ENCODE measurements at regions not wholly inside any gene's neighbourhood (a gene's known extent, or its start where the extent isn't known, plus 50 kb on each side); places are given as distances from the start of the nearest gene placed in this dataset.

DNA sequence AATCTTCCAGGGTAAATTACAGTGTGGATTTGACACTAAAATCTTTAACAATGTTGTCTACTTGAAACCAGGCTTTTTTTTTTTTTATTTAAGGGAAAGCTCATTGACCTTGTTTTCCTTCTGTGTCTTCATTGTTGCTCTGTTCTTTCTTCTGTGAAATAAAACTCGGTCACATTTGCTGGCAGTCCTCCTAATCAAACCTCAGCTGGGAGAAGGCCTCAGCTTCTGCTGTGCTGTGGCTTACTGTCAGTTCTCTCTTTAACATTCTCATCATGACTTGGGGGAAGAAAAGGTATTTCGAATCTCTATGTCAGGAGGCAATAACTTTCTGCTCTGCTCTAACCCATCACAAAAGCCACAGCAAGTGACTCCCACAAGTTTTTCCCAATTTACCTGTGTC, 268.9 kb downstream of the ZNF608 start:
- H3K4me3 ChIP-seq (ENCODE audit: low read depth, low read length) = no peak overlapping the region
- TF ChIP-seq, protein P1, sequence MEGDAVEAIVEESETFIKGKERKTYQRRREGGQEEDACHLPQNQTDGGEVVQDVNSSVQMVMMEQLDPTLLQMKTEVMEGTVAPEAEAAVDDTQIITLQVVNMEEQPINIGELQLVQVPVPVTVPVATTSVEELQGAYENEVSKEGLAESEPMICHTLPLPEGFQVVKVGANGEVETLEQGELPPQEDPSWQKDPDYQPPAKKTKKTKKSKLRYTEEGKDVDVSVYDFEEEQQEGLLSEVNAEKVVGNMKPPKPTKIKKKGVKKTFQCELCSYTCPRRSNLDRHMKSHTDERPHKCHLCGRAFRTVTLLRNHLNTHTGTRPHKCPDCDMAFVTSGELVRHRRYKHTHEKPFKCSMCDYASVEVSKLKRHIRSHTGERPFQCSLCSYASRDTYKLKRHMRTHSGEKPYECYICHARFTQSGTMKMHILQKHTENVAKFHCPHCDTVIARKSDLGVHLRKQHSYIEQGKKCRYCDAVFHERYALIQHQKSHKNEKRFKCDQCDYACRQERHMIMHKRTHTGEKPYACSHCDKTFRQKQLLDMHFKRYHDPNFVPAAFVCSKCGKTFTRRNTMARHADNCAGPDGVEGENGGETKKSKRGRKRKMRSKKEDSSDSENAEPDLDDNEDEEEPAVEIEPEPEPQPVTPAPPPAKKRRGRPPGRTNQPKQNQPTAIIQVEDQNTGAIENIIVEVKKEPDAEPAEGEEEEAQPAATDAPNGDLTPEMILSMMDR (IDR thresholded peaks at IDR 0.05; ENCODE audit: low read depth, low read length) = no peak

DNA sequence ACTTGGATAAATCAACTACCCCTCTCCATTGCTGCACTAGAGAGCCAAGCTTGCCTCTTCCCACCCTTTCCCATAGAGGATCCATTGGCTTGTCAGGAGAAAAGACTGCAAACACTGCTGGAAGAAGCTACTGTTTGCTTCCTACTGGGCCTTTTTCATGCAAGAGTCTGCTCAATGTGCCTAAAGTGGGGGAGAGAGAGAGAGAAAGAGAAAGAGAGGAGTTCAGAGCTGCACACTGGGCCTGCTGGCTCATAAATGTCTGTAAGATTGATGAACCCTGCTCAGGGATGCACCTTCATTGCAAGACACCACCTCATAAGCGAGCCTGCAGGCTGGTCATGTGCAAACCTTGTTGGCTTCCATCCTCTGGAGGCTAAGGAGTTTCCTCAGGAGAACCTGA, 269.4 kb downstream of the ZNF608 start:
- H3K4me3 ChIP-seq (ENCODE audit: low read depth, low read length) = no peak overlapping the region

DNA sequence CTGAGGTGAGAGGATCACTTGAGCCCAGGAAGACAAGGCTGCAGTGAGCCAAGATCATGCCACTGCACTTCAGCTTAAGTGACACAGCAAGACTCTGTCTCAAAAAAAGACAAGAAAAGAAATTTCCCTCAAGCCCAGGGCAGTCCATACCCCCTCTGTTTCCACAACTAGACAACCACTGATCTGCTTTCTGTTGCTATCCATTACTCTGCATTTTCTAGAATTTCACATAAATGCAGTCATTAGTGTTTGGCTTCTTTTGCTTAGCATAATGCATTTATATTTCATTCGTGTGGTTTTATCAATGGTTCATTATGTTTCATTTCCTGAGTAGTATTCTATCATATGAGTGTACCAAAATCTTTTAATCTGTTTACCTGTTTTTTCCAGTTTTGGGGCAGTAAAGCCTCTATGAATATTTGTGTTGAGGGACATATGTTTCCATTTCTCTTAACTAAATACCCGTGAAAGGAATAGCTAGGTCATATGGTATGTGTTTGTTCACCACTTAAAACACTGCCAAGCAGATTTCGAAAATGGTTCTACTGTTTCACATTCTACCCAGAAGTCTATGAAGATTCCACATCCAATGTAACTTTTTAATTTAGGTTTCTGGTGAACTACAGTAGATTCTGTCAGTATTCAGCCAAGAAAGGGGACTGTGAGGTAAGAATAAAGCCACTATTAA, 271.8 kb downstream of the ZNF608 start:
- TF ChIP-seq, protein P1 (IDR thresholded peaks at IDR 0.05; ENCODE audit: low read depth, low read length) = no peak
- no peak overlapping the region for H3K4me3 ChIP-seq (ENCODE audit: low read depth, low read length)

More for the DNA sequence above, 269.4 kb downstream of the ZNF608 start:
- TF ChIP-seq, protein P1 (IDR thresholded peaks at IDR 0.05; ENCODE audit: low read depth, low read length) = no peak

DNA sequence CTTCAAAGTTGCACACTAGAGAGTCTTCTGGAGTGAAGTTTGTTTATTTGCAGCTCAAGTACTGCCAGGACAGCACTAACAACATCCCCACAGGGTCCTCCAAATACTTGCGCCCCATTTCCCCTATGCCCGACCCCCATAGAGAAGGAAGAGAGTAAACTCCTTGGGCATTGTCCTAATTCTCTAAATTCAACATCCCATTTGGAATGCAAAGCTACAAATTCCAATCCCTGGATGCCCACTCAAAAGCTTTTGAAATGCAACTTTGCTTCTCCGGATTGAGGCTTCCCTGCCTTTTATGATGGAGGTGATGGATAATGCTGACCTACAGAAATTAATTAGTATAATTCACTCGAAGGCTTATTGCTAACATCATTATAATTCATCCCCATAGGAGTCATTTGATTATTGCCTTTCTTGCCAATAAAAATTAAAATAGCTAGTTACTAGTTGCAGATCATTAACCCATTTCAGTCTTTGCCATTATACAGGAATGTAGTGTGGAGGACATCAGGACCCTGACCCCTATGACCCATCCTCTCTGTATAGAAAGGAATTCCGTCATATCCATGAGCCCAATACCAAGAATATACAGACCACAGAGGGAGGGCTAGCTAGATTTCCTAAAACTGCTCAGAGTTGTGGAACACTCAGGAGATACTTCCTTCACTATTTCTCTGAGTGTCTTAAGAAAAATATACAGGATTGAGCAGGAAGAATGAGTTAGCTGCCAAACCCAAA, 277.6 kb downstream of the ZNF608 start:
- TF ChIP-seq, protein P1 (IDR thresholded peaks at IDR 0.05; ENCODE audit: low read depth, low read length) = no peak
- no peak overlapping the region for H3K4me3 ChIP-seq (ENCODE audit: low read depth, low read length)

DNA sequence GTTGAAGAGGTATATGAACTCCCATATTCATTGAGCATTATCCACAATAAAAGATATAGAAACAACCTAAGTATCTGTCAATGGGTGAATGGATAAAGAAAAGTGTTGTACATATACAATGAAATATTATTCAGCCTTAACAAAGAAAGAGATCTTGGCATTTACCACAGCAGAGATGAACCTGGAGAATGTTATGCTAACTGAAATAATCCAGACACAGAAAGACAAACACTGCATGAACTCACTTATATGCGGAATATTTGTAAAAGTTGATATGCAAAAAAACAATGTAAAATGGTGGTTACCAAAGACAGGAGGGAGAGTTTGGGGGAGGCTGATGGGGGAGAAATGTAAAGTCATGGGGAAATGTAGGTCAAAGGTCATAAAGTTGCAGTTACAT, 278.7 kb downstream of the ZNF608 start:
- no peak overlapping the region for H3K4me3 ChIP-seq (ENCODE audit: low read depth, low read length)
- TF ChIP-seq, protein P1 (IDR thresholded peaks at IDR 0.05; ENCODE audit: low read depth, low read length) = no peak

DNA sequence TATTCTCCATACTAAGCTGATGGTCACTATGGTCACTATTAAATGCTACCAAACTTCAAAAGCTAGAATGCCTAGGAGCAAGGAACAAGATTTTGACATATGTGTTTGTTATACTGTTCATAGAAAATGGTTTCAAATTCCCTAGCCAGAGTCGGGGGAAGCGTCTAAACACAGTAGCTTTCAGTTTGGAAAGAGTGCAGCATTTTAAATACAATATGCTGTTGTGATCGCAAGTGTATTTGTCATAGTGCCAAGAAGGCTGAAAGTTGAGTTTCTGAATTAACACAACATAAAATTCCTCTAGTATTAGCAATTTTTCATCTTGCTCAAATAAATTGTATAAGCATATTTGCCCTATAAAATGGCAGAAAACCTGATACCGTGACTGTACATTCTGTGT, 280.4 kb downstream of the ZNF608 start:
- H3K4me3 ChIP-seq (ENCODE audit: low read depth, low read length) = no peak overlapping the region
- TF ChIP-seq, protein P1 (IDR thresholded peaks at IDR 0.05; ENCODE audit: low read depth, low read length) = no peak

DNA sequence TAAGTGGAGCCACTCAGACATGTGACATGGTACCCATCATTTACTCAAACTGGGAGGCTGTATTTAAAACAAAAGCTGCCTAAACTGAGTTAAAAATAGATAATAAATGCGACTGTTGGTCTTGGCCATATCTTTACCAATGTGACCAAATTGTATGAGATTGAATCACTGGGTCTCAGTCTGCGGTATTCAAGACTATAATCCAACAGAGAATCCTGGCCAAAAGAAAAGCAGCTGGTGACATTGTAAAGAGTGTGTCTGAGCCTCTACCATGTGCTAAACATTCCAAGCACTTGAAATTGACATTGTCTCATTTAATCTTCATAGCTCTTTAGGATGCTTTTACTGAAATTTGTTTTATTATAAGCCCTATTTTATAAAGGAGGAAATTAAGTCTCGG, 282.6 kb downstream of the ZNF608 start:
- H3K4me3 ChIP-seq (ENCODE audit: low read depth, low read length) = no peak overlapping the region
- TF ChIP-seq, protein P1 (IDR thresholded peaks at IDR 0.05; ENCODE audit: low read depth, low read length) = no peak

Measured in WI38 (cell line).